ENCODE measurements at regions not wholly inside any gene's neighbourhood (a gene's known extent, or its start where the extent isn't known, plus 50 kb on each side); places are given as distances from the start of the nearest gene placed in this dataset.

DNA sequence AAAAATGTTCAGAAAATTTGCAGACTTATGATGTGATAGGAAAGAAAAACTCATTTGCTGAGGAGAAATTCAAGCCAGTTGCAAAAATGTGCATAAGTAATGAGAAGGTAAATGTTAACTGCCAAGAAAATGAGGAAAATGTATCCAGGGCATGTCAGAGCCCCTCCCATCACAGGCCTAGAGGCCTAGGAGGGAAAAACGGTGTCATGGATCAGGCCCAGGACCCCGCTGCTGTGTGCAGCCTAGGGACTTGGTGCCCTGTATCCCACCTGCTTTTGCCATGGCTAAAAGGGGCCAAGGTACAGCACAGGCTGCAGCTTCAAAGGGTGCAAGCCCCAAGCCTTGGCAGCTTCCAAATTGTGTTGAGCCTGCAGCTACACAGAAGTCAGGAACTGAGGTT is 214.0 kb upstream of the ADGRL4 start:
- Histone ChIP-seq H3K36me3 (ENCODE audit: low read depth, missing control alignments) (no peaks in the 10 kb centered on the region), H3K27ac (no peak overlapping the region), H3K4me3 (no peak overlapping the region), H3K9me3 (no peaks in the 10 kb centered on the region), H3K4me1 (no peaks in the 10 kb centered on the region), H3K27me3 (no peaks in the 10 kb centered on the region)
- intact Hi-C loops (cut with DNase I; ENCODE audit: low total_unique reads) = no loop called here
- no peak for DNase-seq
- WGBS, 2 donors = 75 to 79% methylated on average over 2 of the region's 2 CpGs
- no peak for TF ChIP-seq POLR2A (IDR thresholded peaks at IDR 0.05)
- TF ChIP-seq, protein P1, sequence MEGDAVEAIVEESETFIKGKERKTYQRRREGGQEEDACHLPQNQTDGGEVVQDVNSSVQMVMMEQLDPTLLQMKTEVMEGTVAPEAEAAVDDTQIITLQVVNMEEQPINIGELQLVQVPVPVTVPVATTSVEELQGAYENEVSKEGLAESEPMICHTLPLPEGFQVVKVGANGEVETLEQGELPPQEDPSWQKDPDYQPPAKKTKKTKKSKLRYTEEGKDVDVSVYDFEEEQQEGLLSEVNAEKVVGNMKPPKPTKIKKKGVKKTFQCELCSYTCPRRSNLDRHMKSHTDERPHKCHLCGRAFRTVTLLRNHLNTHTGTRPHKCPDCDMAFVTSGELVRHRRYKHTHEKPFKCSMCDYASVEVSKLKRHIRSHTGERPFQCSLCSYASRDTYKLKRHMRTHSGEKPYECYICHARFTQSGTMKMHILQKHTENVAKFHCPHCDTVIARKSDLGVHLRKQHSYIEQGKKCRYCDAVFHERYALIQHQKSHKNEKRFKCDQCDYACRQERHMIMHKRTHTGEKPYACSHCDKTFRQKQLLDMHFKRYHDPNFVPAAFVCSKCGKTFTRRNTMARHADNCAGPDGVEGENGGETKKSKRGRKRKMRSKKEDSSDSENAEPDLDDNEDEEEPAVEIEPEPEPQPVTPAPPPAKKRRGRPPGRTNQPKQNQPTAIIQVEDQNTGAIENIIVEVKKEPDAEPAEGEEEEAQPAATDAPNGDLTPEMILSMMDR (IDR thresholded peaks at IDR 0.05) = no peak

DNA sequence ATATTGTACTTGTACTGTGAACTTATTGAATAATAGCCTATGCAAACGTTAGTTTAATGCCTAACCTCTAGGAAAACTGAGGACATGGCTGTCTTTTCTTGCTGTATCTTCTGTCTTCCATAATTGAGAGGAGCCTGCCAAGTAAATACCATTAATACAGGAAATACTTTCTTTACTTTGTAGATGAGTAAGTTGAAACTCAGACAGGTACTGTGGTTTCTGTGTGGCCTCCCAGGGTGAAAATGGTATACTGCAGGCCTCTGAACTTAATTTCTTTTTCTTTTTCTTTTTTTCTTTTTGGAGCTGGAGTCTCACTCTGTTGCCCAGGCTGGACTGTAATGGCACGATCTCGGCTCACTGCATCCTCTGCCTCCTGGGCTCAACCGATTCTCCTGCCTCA is 208.8 kb upstream of the ADGRL4 start:
- DNase-seq = no peak
- no peaks in the 10 kb centered on the region for H3K36me3 ChIP-seq (ENCODE audit: low read depth, missing control alignments)
- H3K4me1 ChIP-seq = no peaks in the 10 kb centered on the region
- H3K27me3 ChIP-seq = no peaks in the 10 kb centered on the region
- no peak overlapping the region for H3K27ac ChIP-seq
- TF ChIP-seq, protein P1 (IDR thresholded peaks at IDR 0.05) = no peak
- no peak for TF ChIP-seq POLR2A (IDR thresholded peaks at IDR 0.05)
- H3K9me3 ChIP-seq = no peaks in the 10 kb centered on the region
- H3K4me3 ChIP-seq = no peak overlapping the region
- intact Hi-C loops (cut with DNase I; ENCODE audit: low total_unique reads) = no loop called here
- 90% methylated on average over 4 of the region's 4 CpGs for WGBS, 2 donors

DNA sequence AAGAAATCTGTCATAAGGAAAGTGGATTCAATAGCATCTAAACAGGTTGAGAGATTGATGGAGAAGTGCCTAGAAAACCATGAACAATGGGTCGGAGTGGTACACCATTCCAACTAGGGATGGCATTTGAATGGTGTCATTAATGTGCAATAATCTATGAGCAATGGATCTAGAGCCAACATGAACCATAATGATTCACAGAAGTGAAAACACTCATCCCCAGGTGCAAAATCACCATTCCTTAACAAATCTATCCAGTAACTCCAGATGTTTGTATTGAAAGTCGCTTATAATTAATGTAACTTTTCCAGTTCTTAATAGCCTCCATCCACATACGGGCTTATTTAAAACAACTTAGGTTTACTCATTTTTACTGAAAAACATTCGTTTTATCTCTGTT is 201.3 kb upstream of the ADGRL4 start:
- intact Hi-C loops (cut with DNase I; ENCODE audit: low total_unique reads) = no loop called here
- no peaks in the 10 kb centered on the region for H3K27me3 ChIP-seq
- H3K36me3 ChIP-seq (ENCODE audit: low read depth, missing control alignments) = no peaks in the 10 kb centered on the region
- no peak overlapping the region for H3K4me3 ChIP-seq
- no peaks in the 10 kb centered on the region for H3K9me3 ChIP-seq
- H3K27ac ChIP-seq = no peak overlapping the region
- TF ChIP-seq POLR2A (IDR thresholded peaks at IDR 0.05) = no peak
- TF ChIP-seq, protein P1 (IDR thresholded peaks at IDR 0.05) = no peak
- no peaks in the 10 kb centered on the region for H3K4me1 ChIP-seq
- no peak for DNase-seq
- 66 to 83% methylated on average over 4 of the region's 4 CpGs for WGBS, 2 donors

DNA sequence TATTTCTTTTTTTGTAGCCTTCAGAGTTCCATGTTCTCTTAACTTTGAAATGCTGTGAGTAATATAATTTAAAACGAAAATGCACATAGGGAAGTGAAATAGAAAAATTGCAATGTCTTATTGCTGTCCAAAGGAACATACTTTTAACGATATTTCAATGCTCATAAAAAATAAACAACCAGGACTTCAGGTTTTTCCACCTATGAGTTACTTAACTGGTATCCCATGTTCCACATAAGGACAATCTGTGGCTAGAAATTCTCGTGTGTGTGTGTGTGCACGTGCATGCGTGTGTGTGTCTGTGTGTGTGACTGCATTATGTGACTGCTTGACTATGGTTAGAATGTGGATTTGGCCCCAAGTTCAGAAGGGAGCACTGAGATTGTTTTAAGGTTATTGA is 200.8 kb upstream of the ADGRL4 start:
- Histone ChIP-seq H3K27ac (no peak overlapping the region), H3K27me3 (no peaks in the 10 kb centered on the region), H3K36me3 (ENCODE audit: low read depth, missing control alignments) (no peaks in the 10 kb centered on the region), H3K4me1 (no peaks in the 10 kb centered on the region), H3K9me3 (no peaks in the 10 kb centered on the region), H3K4me3 (no peak overlapping the region)
- no peak for DNase-seq
- TF ChIP-seq, protein P1 (IDR thresholded peaks at IDR 0.05) = no peak
- no peak for TF ChIP-seq POLR2A (IDR thresholded peaks at IDR 0.05)
- 74 to 89% methylated on average over 5 of the region's 5 CpGs for WGBS, 2 donors
- intact Hi-C loops (cut with DNase I; ENCODE audit: low total_unique reads) = no loop called here

DNA sequence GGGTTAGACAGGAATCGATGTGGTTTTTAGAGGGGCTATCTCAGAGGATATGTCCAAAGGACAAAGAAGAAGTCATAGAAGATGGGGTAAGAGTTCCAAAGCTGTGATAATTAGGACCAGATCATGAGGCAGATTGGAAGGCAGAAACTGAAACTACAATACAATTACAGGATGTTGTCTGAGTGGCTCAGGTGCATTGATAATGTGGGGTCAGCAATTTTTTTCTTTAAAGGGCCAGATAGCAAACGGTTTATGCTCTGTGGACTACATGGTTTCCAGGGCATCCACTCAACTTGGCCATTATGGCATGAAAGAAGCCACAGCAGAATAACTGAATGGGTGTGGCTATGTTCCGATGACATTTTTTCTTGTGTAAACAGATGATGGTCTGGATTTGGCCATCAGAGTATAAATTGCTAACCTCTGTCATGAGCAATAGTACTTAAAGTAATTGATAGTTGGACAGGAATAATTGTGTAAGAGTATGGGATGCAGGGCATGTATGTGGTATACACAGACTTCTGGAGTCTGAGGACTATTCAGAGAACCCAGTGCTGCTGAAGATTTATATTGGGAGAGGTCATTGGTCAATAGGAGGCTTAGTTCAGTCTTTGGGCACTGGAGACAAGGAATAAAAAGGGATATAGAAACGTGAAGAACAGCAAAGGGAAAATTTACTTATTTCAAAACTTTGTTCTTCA is 198.4 kb upstream of the ADGRL4 start:
- no peaks in the 10 kb centered on the region for H3K27me3 ChIP-seq
- DNase-seq = no peak
- H3K4me3 ChIP-seq = no peak overlapping the region
- 44 to 49% methylated on average over 4 of the region's 4 CpGs for WGBS, 2 donors
- H3K27ac ChIP-seq = no peak overlapping the region
- no peak for TF ChIP-seq POLR2A (IDR thresholded peaks at IDR 0.05)
- TF ChIP-seq, protein P1 (IDR thresholded peaks at IDR 0.05) = no peak
- H3K4me1 ChIP-seq = no peaks in the 10 kb centered on the region
- no peaks in the 10 kb centered on the region for H3K9me3 ChIP-seq
- H3K36me3 ChIP-seq (ENCODE audit: low read depth, missing control alignments) = no peaks in the 10 kb centered on the region
- intact Hi-C loops (cut with DNase I; ENCODE audit: low total_unique reads) = no loop called here
